NCI-H748 treated with DMSO at 0.1 percent for 48 hours (cell line): ENCODE measurements at regions not wholly inside any gene's neighbourhood (a gene's known extent, or its start where the extent isn't known, plus 50 kb on each side); places are given as distances from the start of the nearest gene placed in this dataset.

Experiments
- DNase-seq: peaks from one replicate; lab custom pipeline; 2025; lab: John Stamatoyannopoulos, UW

DNA sequence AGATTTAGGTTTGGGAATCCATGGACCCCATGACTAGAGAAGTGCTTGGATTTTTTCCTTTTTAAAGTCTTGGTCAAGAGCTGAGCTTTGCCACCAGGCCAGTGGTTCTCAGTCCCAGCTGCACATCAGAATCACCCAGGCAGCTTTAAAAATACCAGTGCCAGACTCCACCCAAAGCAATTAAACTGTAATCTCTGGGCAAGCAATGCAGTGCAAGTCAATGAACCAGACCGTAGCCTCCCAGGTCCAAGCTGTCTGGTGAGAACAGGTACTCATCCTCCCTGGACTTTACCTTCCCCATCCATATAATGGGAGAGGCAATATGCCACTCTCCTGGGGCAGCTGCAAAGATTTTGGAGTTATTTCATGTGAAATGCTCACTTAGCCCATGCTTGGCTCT is 223.1 kb upstream of the CDH5 start:
- no peak for DNase-seq

DNA sequence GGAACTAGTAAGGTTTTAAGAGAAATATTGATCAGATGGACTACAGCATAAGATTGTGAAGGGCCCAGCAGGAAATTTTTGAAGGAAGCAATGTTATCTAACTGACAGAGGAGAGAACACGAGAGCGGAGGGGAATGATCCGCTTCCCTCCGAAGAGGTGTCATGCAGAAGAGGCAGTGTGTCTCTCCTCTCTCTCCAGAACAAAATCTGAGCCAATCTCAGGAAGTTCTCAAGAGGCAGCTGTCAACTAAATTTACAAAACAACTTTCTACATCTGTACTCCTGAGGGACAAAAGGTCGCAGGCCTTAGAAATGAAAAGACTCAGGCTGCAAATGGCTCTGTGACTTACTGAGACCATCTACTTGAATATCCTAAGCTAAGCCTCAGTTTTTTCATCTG is 224.6 kb upstream of the CDH5 start:
- no peak for DNase-seq

DNA sequence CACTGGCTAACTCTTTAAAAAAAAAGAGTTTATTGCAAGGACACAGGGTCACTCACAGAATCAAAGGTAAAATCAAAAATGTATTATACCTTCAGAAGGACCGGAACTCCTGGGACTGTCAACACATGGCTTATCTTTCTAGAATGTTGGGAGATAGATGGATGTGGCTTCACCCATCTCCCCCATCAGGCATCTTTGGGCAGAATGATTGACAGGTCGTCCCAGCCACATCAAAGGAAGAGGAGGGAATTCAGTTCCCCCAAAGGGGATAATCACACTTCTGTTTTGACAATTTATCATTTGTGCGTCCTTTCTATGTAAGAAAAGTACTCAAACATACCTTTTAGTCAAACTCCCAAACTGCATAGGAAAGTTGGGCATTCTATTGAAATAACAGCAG is 228.6 kb upstream of the CDH5 start:
- DNase-seq: no peak

DNA sequence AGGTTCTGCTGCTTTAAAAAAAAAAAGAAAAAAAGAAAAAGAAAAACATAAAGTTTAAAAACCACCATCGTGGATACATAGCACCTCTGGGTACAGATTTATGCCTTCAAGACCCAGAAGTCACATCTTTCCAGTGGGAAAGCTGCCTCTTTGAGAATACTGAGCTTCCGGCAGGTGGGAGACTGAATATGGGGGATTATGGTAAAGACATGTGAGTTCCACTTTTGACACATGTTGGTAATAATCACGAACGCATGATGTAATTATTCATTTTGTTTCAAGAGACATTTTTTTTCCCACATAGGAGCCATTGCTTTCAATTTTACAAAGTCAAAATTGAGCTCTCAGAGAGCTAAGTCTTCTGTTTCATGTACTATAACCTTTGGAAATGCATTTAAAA is 229.7 kb upstream of the CDH5 start:
- DNase-seq: no peak

DNA sequence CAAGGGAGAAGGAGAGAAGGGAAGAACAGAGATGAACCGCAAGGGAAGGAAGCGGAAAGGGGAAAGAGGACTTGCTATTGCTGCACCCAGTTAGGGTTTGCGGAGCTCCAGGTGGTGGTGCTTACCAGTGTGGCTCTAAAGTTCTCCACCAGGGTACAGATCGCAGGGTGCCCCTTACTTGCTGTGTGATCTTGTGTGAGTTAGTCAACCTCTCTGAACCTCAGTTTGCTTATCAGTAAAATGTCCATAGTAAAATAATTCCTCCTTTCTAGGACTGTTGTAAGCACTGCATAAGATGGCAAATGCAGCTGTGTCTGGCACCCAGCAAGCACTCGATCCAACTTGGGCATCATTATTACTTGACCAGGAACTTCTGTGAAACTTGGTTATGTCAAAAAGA is 230.7 kb upstream of the CDH5 start:
- no peak for DNase-seq

DNA sequence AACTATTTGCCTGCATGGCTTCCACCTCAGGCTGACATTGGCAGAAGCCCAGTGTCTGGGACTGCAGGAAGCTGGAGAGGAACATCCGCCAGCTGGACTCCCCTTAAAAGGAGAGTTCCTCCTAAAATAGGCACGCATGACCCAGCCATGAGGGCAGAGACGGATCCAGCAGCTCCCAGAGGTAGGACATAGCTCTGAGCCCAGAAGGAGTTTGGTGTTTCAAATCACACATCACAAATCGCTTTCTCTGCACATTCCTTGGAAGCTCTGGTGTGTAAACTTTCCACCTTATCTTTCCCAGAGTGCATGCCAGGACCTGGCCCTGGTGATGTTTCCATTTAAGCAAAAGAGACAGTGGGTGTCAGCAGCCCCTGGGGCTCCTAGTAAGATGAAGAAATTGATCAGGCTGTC is 231.1 kb upstream of the CDH5 start:
- no peak for DNase-seq

DNA sequence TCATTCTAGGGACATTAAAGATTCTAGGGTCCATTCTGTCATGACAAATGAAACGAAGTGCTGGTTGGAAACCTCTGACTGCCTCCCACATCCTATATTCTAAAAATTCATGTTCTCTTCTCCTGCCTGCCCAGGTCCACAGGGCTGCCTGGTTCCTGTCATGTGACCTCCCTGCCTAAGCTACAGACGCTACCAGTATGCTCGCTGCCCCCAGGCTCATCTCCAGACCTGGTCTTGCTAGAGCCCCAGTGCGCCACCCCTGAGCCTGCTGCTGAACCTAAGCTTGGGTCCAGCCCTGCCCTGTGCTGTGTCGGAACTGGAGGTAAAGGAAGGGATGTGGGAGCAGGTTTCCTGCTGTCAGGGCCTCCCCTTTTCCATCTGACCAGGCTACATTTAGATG is 231.6 kb upstream of the CDH5 start:
- no peak for DNase-seq

DNA sequence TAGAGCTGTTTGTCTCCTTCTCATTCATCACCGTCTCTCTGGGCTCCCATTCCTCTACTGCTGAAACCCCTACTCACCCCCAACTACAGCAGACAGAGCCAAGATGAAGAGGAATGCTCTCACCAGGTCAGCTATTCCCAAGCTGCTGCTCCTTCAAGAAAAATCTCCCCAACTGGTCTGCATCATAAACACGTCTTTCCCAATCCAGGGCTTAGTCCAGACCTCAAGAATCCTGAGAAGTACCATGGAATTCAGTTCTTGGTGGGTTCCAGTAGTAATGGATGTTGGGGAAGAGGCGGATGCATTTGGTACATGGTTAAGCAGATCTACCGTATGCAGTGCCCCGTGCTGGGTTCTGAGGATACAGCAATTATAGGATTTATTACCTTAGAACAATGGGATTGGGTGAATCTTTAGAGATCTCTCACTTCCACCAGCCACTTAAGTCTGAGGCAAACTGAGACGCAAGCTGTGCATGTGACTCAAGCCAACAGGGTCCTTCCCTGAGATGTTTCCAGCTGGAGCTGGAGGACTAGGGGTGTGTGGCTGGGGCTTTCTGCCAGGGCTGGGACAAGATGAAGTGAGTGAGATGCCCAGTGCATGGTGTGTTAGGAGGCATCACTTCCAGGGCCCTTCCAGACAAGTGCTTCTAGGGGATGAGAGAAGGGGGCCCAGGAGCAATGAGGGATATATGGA is 232.7 kb upstream of the CDH5 start:
- no peak for DNase-seq

DNA sequence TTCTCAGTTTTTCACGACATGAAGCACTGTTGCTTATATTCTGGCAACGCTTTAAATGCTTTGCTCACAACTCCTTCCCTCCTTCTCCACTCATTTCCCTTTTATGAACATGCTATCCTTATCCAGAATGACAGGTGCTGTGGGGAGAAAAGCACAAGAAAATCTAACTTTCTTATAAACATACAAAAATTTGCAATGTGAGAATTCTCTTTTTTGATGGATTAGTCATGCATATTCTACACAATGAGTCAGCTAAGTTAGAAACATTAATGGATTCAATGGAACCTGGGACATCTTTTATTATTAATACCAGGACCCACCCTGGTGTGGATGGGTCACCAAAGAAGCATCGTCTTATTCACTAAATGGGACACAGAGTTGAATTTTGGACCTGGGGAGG is 234.6 kb upstream of the CDH5 start:
- DNase-seq: no peak

DNA sequence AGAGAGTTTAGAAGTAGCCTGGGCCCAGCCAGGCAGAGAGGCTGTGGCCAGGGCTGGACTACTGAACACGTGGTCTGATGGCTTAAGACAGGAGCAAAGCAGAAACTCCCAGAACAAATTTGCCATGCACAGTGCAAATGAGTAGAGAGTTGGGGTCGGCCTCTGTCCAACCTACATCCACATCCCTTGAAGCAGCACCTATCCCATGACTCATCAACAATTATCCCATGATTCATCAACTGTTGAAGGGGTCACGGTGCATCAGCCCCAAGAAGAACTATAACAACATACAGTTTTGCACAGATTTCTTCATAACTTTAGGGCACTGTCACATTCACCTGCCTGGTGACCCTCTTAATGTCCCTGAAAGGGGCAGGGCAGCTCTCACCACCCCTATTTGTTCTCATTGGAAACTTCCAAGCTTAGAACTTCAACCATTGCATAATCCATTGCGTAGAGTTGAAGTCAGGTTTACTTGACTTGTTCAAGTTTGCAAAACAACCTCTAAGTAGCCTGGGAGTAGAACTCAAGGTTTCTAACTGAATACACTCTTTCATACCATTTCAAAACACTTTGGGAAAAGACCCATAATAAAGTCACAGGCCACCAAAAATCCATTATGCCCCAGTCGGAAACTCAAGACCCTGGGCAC is 235.2 kb upstream of the CDH5 start:
- no peak for DNase-seq

DNA sequence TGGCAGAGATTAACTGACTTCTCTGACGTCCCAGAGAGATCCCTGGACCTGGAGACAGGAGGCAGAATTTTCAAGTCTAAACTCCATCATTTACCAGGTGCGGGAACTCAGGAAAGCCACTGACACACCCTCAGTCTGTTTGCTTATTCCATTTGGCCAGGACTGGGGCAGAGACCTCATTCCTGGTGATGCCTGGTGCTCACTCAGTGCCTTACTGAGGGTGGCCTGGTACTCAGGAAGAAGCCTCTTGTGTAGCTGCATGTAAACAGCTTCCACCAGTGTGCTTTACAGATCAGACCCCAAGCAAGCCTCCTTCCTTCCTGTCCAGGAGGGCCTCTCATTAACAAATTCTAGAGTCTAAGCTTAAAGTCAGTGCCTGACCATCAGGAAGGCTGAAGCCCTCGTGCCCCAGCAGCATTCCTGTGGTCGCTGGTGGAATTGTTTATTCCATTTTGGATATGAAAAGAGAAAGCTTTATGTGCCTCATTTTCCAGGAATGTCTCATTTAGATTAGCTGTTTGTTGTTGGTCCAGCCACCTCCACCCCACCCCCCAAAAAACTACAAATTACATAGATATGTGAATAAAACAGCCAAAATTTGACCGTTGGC is 236.1 kb upstream of the CDH5 start:
- no peak for DNase-seq

DNA sequence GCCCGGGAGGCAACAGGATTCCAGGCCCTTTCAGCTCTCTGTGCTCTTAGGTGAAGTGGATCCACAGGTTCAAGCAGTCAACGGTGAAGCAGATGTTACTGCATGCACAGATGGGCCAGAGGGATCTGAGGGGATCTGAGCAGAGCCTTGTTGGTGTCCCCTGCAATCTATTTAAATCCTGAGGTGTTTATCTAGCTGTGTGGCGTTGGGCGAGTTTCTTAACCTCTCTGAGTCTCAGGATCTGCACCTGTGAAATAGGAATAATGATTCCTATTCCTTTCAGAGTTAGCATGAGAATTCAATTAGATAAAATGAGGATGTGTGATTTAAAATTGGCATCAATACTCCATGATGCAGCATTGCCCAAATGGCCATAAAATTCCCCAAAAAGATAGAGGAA is 237.3 kb upstream of the CDH5 start:
- no peak for DNase-seq

DNA sequence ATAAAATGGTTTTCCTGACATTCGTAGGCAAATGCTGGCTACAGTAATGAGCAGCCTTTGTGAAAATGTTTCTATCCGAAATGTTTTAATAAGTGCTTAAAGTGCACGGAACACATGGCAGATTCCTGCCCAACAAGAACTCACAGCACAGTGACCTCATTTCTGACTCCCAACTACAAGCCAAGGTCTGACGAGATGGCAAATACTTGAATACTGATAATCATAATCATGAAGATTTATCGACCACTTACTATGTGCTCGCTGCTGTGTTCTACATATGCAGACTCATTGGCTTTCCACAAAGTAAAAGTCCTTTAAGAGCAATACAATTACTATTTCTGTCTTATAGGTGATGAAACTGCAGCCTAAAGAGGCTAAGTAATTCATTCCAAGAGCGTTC is 238.1 kb upstream of the CDH5 start:
- no peak for DNase-seq

DNA sequence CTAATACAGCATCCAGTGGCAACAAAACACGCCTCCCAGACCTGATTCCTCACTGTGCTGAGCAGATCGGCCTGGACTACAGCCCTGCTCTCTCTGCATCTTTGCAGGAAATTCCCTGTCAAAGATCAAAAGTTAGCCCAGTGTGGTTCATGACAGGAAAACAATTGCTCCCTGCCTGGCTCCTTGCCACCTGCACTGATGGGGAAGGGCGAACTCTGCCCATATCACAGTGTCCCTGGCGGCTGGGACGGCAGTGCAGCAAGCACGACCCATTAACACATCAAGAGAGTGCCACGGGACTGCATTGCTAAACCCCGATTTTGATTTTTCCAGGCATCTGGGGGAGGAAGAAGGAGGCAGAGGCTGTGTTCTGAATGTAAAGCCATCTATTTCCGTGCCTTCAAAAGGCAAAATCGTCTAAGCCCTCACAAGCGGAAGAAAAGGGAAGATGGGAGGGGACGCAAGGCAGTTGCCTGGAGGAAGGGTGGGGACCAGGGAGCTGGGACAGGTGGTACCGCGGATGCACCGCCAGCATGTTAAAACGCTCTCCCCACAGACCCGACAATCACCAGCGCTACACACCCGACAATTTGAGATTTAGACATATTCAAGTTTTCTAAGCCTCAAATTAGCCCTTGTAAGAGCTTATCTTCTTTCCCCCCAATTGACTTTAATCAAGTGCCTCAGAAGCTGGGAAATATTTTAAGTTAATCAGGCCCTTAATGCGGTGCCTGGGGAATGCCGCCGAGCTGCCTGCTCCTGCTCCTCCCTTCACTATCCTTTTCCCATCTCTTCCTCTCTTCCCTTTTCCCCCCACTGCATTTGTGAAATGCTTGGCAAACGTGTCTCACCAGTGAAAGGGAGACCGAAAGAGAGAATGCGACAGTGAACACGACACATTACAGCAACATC is 238.8 kb upstream of the CDH5 start:
- DNase-seq: no peak

DNA sequence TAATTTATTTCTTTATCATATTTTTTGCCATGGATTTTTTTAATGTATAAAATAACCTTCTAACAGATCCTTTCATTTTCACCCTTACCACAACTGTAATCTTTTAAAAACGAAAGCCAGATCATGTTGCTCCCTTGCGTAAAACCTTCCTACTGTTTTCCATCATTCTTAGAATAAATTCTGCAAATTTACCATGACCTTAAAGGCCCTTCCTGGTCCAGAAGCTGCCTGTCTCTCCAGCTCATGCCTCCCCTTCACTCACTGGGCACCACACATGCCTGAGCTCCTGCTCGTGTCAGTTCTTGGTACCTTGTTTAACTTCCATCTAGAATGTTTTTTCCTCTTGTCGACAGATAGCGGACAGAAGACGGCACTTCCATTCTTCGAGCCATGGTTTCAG is 245.0 kb upstream of the CDH5 start:
- no peak for DNase-seq

DNA sequence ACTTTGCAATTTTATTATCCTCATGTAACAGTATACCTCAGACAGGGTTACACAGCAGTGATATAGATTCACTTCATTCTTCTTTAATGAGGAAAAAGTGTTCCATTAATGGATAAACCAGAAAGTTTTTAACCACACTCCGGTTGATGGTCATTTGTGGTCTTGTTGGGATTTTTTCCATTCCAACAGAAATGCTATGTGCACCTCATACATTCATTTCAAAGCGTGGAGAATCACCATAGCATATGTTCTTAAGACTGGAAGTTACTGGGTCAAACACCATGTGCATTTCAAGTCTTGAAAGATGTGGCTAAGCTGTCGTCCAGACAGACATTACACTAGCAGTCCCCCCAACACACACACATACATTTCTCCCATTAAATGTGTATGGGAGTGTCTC is 245.8 kb upstream of the CDH5 start:
- DNase-seq: no peak

DNA sequence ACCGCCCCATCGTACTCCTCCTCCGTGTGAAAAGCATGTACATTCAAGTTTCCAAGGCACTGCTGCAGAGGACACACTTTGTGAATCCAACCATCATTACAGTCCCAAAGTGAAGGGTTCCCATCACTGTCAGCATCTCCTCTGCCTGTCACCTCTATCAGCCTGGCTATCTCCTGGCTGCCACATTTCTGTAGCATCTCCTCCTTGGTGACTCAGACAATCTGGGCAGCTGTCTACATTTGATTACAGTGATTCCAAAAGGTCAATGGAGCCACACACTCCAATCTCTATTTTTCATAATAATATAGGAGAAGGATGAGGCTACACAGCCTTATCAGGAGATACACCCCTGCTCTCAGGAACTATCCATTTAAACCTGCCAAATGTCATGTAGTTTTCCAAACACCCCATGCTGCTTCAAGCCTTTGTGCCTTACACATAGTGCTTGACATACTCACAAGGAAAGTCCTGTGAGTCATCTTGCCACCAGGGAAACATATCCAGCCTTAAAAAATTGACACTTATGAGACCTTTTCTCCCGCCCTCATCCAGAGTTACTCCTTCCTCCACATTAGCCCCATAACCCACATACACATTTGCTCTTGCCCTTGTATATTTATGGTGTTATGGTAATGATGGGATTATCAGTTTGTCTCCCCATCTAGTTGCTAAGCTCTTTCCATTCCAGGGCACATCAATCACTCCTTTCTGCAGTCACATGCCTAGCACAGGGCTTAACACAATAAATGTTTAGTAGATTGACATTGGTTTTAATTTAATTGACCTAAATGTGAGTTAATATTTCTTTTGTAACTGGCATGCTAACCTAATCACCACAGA is 250.1 kb upstream of the CDH5 start:
- no peak for DNase-seq

DNA sequence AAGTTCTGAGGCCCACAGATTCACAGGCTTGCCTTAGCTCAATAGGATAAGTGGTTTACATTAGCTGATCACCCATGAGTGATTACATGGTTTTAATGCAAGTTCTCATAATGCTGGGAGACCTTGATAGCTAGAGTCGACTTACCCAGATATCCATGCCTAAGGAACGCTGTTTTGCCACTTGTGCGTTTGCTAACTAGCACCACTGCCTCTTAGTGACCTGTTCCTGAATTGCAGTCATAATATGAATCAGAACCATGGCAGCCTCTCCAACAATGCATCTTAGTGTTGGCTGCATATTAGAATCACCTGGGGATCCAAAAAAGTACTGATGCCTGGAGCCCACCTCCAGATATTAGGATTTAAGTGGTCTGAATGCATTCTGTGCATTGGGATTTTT is 251.1 kb upstream of the CDH5 start:
- DNase-seq: no peak

DNA sequence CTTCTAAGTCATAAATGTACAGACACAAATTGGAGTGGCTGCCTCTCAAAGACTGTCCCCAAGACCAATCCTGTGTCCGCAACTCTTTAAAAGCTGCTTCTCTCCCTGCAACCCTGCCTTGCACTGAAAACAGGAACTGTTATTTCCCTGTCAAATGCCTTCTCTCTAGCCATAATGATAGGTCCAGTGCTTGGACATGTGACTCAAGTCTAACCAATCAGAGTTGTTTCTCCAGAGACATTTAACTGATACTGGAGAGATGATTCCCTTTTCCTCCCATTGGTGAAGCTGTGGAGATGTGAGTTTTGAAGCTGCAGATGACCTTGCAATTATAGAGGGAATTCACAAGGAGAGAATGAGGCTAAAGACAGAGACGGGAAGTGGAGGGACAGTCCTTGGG is 253.3 kb upstream of the CDH5 start:
- DNase-seq: no peak

DNA sequence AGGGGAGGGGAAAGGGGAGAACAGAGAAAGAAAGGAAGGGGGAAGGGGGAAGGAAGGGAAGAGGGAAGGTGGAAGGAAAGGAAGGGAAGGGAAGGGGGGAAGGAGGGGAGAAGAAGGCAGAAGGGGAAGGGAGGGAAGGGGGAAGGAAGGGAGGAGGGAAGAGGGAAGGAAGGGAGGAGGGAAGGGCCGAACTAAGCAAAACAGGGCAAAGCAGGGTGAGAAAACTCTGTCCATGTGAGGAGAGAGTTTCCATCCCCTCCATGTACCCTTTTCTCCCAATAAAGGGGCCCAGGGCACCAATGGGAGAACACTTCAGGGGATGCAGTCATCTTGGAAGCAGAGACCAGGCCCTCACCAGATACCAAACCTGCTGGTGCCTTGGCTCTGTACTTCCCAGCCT is 256.8 kb upstream of the CDH5 start:
- no peak for DNase-seq

DNA sequence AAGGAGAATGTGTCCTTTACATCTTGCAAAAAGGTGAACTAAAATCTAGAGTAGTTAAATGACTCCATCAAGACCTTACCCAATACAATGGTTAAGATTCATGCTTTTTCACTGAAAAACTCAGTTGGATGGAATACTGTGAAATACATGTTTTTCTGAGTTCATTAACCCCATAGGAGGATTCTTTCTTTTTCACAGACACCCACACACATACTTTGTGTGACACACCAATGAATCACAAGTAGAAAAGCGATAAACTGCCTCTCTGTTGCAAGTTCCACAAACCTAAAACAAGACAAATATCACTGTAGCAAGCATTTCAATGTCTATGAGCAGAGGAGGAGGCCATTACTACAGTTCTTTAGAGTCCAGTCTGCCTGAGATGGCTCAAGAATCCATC is 258.8 kb upstream of the CDH5 start:
- DNase-seq: no peak

DNA sequence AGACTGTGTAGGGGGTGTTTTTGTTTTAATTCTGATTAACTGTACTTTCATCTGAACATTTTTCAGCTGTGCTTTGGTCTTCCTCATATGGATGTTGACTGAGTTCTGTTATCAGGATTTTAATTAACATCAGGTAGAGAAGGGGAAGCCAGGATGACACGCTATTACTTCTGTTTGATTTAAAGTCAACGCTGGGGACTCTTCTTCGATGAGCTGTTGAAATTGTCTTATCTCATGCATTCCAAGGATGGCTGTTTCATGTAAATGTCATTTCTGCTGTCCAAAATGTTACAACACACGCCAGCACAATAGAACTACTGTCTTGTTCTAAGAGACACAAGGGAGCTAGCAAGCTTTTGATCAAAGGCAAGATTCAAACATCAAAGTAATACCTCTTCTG is 263.3 kb upstream of the CDH5 start:
- no peak for DNase-seq
